ENCODE measurements at regions not wholly inside any gene's neighbourhood (a gene's known extent, or its start where the extent isn't known, plus 50 kb on each side); places are given as distances from the start of the nearest gene placed in this dataset.
"Not testable (repeated sequence)": the region's sequence is repeated elsewhere in the genome, so short reads cannot be mapped to it uniquely, and the experiment has no call there.

- no peaks in the 10 kb centered on the region for H3K27me3 ChIP-seq (ENCODE audit: insufficient read depth, low read length)
- H3K4me3 ChIP-seq (ENCODE audit: low read length), result no peak overlapping the region
- no peaks in the 10 kb centered on the region for H3K4me1 ChIP-seq (ENCODE audit: insufficient read depth, low read length)
- no peak overlapping the region for H2AFZ ChIP-seq (ENCODE audit: low read depth, low read length)
- no peaks in the 10 kb centered on the region for H3K36me3 ChIP-seq (ENCODE audit: insufficient read depth, low read length)
- no peaks in the 10 kb centered on the region for H3K9me3 ChIP-seq (ENCODE audit: low read length)
Observed at GRCh38 chr12:83515306-83516026, 828.8 kb downstream of the TMTC2 start.

DNA sequence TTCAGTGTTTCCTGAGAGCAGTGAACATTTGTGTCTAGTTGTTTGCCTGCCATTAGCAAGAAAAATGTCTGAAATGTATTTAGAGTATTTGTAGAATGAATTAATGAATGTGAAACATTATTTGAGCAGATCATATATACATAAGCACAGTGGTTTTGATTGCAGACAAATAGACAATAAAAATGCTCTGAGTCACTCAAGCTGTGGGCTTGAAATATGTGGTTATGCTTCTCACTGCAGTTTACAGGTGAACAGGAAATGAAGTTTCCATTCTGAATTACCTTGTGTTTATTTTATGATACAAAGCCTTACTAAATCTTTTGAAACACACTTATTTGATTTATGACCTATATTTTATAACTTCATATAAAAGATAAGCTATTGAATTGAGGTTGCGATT lies 827.7 kb downstream of the TMTC2 start:
- H3K4me1 ChIP-seq (ENCODE audit: insufficient read depth, low read length), result no peaks in the 10 kb centered on the region
- H3K27me3 ChIP-seq (ENCODE audit: insufficient read depth, low read length), result no peaks in the 10 kb centered on the region
- H2AFZ ChIP-seq (ENCODE audit: low read depth, low read length), result no peak overlapping the region
- no peaks in the 10 kb centered on the region for H3K9me3 ChIP-seq (ENCODE audit: low read length)
- no peaks in the 10 kb centered on the region for H3K36me3 ChIP-seq (ENCODE audit: insufficient read depth, low read length)
- no peak overlapping the region for H3K4me3 ChIP-seq (ENCODE audit: low read length)

GRCh38 chr12:83506841-83507240 lies 820.1 kb downstream of the TMTC2 start:
- H3K36me3 ChIP-seq (ENCODE audit: insufficient read depth, low read length), result no peaks in the 10 kb centered on the region
- no peak overlapping the region for H3K4me3 ChIP-seq (ENCODE audit: low read length)
- no peaks in the 10 kb centered on the region for H3K4me1 ChIP-seq (ENCODE audit: insufficient read depth, low read length)
- no peak overlapping the region for H2AFZ ChIP-seq (ENCODE audit: low read depth, low read length)
- H3K27me3 ChIP-seq (ENCODE audit: insufficient read depth, low read length), result no peaks in the 10 kb centered on the region
- H3K9me3 ChIP-seq (ENCODE audit: low read length), result no peaks in the 10 kb centered on the region

DNA sequence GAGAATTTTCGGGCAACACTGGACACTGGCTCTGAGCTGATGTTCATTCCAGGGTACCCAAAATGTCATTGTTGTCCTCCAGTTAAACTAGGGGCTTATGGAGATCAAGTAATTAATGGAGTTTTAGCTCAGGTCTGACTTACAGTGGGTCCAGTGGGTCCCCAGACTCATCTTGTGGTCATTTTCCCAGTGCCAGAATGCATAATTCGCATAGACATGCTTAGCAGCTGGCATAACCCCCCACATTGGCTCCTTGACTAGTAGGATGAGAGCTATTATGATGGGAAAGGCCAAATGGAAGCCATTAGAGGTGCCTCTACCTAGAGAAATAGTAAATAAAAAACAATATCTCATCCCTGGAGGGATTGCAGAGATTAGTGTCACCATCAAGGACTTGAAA lies 818.9 kb downstream of the TMTC2 start:
- H2AFZ ChIP-seq (ENCODE audit: low read depth, low read length), result no peak overlapping the region
- no peaks in the 10 kb centered on the region for H3K4me1 ChIP-seq (ENCODE audit: insufficient read depth, low read length)

GRCh38 chr12:83499894-83500293 lies 813.2 kb downstream of the TMTC2 start:
- H3K4me1 ChIP-seq (ENCODE audit: insufficient read depth, low read length); H3K9me3 ChIP-seq (ENCODE audit: low read length); H2AFZ ChIP-seq (ENCODE audit: low read depth, low read length); H3K4me3 ChIP-seq (ENCODE audit: low read length); H3K27me3 ChIP-seq (ENCODE audit: insufficient read depth, low read length); H3K36me3 ChIP-seq (ENCODE audit: insufficient read depth, low read length): not testable (repeated sequence)

More for the DNA sequence above, 818.9 kb downstream of the TMTC2 start:
- no peaks in the 10 kb centered on the region for H3K27me3 ChIP-seq (ENCODE audit: insufficient read depth, low read length)
- H3K4me3 ChIP-seq (ENCODE audit: low read length), result no peak overlapping the region
- H3K9me3 ChIP-seq (ENCODE audit: low read length), result no peaks in the 10 kb centered on the region
- no peaks in the 10 kb centered on the region for H3K36me3 ChIP-seq (ENCODE audit: insufficient read depth, low read length)

GRCh38 chr12:83477696-83478095 lies 791.0 kb downstream of the TMTC2 start:
- no peaks in the 10 kb centered on the region for H3K4me1 ChIP-seq (ENCODE audit: insufficient read depth, low read length)
- H3K9me3 ChIP-seq (ENCODE audit: low read length), result no peaks in the 10 kb centered on the region
- no peak overlapping the region for H2AFZ ChIP-seq (ENCODE audit: low read depth, low read length)
- no peaks in the 10 kb centered on the region for H3K27me3 ChIP-seq (ENCODE audit: insufficient read depth, low read length)
- no peaks in the 10 kb centered on the region for H3K36me3 ChIP-seq (ENCODE audit: insufficient read depth, low read length)
- no peak overlapping the region for H3K4me3 ChIP-seq (ENCODE audit: low read length)

DNA sequence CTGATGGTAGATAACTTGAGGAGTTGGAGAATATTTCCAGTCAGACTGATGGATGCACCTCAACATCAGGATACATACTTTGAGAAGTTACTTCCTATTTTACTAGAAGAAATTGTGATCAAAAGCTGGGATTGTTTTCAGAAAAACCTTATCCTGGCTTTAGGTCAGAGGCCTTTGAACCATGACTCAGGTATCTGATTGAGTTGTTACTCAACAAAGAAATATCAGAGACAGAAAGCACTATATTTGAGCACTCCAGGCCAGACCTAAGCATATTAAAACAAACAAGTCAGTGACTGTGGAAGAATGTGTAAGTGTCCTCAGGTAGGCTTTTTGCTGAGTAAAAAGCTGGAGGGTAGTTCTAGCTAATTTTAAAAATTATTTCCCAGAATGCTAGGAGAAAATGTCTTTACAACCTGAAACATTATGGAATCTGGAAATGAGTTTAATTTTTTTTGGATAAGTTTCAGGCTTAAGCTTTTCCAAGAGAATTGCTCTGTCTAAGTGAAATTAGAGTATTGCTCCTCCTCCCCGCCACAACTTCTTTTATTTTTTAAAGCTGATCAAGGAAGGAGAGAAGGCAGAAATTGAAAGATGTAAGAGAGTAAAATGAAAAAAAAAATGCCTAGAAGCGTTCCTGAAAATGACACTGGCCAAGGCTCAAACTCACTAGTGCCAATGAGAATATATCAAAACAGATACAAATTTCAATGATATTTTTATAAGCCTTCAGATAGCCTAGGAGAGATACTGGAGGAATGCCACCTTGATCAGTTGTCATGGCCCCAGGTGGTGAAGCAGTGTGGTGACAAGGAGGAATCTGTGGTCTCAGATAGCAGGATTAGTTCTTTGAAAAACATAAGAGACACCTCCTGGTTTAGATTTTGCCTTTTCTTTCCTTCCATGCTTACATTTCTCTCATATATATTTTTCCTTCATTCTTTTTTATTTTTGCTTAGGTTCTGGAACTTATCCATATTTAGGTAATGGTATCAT lies 790.3 kb downstream of the TMTC2 start:
- Histone ChIP-seq H2AFZ (ENCODE audit: low read depth, low read length) (no peak overlapping the region), H3K9me3 (ENCODE audit: low read length) (no peaks in the 10 kb centered on the region), H3K27me3 (ENCODE audit: insufficient read depth, low read length) (no peaks in the 10 kb centered on the region), H3K4me1 (ENCODE audit: insufficient read depth, low read length) (no peaks in the 10 kb centered on the region), H3K36me3 (ENCODE audit: insufficient read depth, low read length) (no peaks in the 10 kb centered on the region), H3K4me3 (ENCODE audit: low read length) (no peak overlapping the region)

- Histone ChIP-seq H3K4me3 (ENCODE audit: low read length) (no peak overlapping the region), H3K27me3 (ENCODE audit: insufficient read depth, low read length) (no peaks in the 10 kb centered on the region), H2AFZ (ENCODE audit: low read depth, low read length) (no peak overlapping the region), H3K4me1 (ENCODE audit: insufficient read depth, low read length) (no peaks in the 10 kb centered on the region), H3K9me3 (ENCODE audit: low read length) (no peaks in the 10 kb centered on the region), H3K36me3 (ENCODE audit: insufficient read depth, low read length) (no peaks in the 10 kb centered on the region)
Observed at GRCh38 chr12:83476006-83476405, 789.3 kb downstream of the TMTC2 start.

DNA sequence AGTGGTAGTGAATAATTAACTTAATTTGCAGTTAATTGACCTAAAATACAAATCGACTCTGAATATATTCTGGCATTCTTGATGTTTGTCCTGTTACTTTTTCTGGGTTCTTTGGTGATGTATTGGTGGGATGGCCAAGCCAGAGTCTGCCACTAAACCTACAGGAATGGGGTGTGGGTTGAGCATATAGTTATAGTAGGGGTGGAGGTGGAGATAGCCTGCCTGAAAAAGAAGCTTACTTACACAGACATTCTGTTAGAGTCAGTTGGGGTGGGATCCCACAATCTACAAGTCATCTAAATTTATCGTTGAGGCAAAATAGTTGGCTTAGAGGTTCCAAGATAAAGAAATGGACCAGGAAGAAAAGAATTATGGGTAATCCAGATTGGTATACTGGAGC lies 787.7 kb downstream of the TMTC2 start:
- Histone ChIP-seq H3K4me3 (ENCODE audit: low read length) (no peak overlapping the region), H2AFZ (ENCODE audit: low read depth, low read length) (no peak overlapping the region), H3K9me3 (ENCODE audit: low read length) (no peaks in the 10 kb centered on the region), H3K27me3 (ENCODE audit: insufficient read depth, low read length) (no peaks in the 10 kb centered on the region), H3K36me3 (ENCODE audit: insufficient read depth, low read length) (no peaks in the 10 kb centered on the region), H3K4me1 (ENCODE audit: insufficient read depth, low read length) (peaks cover 6% of the 10 kb centered on the region)

DNA sequence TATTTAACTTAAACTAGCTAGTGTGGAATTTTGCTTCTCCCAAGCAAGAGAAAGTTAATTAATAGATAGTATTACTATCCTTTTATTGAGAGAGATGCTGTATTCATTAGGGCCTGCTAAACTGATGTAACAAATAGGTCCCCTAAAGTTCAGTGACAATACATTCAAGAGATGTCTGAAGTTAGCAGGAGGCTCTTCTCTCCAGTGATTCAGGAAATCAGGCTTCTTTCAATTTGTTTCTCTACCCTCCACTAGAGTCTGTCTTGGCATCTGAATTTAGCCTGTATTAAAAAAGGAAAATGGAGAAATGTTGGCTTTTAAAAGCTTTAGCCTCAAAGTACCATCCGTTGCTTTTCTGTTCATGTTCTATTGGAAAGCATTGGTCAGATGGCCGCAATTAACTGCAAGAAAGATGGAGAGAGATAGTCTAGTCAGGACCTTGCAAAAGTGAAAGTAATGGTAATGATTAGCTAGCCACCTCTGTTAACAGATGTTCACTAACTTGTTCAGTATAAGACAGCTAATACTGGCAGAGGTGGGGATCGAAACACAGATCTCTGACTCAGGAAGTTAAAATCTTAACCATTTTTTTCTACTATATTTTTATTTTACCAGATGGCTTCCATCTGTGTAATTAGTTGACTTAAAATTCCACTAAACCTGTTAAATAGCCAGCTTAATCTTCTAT lies 786.8 kb downstream of the TMTC2 start:
- no peak overlapping the region for H2AFZ ChIP-seq (ENCODE audit: low read depth, low read length)
- H3K9me3 ChIP-seq (ENCODE audit: low read length), result no peaks in the 10 kb centered on the region
- H3K4me3 ChIP-seq (ENCODE audit: low read length), result no peak overlapping the region
- H3K4me1 ChIP-seq (ENCODE audit: insufficient read depth, low read length), result peaks cover 6% of the 10 kb centered on the region
- H3K36me3 ChIP-seq (ENCODE audit: insufficient read depth, low read length), result no peaks in the 10 kb centered on the region
- H3K27me3 ChIP-seq (ENCODE audit: insufficient read depth, low read length), result no peaks in the 10 kb centered on the region

DNA sequence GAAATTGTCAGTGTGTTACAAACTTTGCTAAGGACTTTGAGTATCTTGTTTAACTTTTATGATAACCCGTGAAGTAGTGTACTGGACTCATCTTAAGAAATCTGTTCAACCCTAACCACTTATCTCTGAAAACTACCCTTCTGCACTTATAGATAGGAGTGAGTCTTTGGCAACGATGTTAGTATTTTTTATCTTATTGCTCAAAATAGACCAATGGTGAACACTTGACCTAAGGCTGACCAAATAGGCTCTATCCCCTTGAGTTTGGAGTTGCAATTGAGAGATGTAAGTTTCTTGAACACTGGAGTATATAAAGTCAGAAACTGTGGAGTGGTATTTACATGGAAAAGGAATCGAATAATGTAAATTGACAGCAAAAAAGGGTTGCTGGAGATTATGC lies 786.1 kb downstream of the TMTC2 start:
- Histone ChIP-seq H3K4me1 (ENCODE audit: insufficient read depth, low read length) (peaks cover 6% of the 10 kb centered on the region), H3K4me3 (ENCODE audit: low read length) (no peak overlapping the region), H3K9me3 (ENCODE audit: low read length) (no peaks in the 10 kb centered on the region), H2AFZ (ENCODE audit: low read depth, low read length) (no peak overlapping the region), H3K36me3 (ENCODE audit: insufficient read depth, low read length) (no peaks in the 10 kb centered on the region), H3K27me3 (ENCODE audit: insufficient read depth, low read length) (no peaks in the 10 kb centered on the region)

- Histone ChIP-seq H2AFZ (ENCODE audit: low read depth, low read length) (no peak overlapping the region), H3K27me3 (ENCODE audit: insufficient read depth, low read length) (no peaks in the 10 kb centered on the region), H3K4me1 (ENCODE audit: insufficient read depth, low read length) (peaks cover 6% of the 10 kb centered on the region), H3K4me3 (ENCODE audit: low read length) (no peak overlapping the region), H3K9me3 (ENCODE audit: low read length) (no peaks in the 10 kb centered on the region), H3K36me3 (ENCODE audit: insufficient read depth, low read length) (no peaks in the 10 kb centered on the region)
Observed at GRCh38 chr12:83472350-83472749, 785.6 kb downstream of the TMTC2 start.

DNA sequence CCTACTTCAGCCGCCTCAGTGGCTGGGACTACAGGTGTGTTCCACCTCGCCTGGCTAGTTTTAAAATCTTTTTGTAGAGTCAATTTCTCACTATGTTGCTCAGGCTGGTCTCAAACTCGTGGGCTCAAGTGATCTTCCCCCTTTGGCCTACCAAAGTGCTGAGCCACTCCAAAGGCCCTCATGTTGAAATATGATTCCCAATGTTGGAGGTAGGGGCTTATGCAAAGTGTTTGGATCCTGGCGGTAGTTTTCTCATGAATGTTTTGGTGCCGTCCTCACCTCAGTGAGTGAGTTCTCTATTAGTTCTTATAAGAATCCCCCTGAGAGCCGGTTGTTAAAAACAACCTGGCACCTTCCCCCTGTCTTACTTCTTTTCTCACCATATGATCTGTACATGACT lies 784.6 kb downstream of the TMTC2 start:
- Histone ChIP-seq H3K9me3 (ENCODE audit: low read length) (no peaks in the 10 kb centered on the region), H3K36me3 (ENCODE audit: insufficient read depth, low read length) (no peaks in the 10 kb centered on the region), H3K4me1 (ENCODE audit: insufficient read depth, low read length) (peaks cover 6% of the 10 kb centered on the region), H3K4me3 (ENCODE audit: low read length) (no peak overlapping the region), H3K27me3 (ENCODE audit: insufficient read depth, low read length) (no peaks in the 10 kb centered on the region), H2AFZ (ENCODE audit: low read depth, low read length) (no peak overlapping the region)

Measured in neuron (in vitro differentiated cells).